WI38 (cell line): ENCODE measurements at regions not wholly inside any gene's neighbourhood (a gene's known extent, or its start where the extent isn't known, plus 50 kb on each side); places are given as distances from the start of the nearest gene placed in this dataset.

Experiments used
- H3K4me3 ChIP-seq: 2 replicates; pipeline ENCODE4 v1.5.1; 2011; ENCODE audit warnings: low read depth, mild to moderate bottlenecking, control low read depth, low read length
- TF ChIP-seq, protein P1 (sequence below): IDR thresholded peaks from 2 replicates; pipeline ENCODE4 v1.5.1; 2012; ENCODE audit warnings: low read depth, mild to moderate bottlenecking, control low read depth, low read length

DNA sequence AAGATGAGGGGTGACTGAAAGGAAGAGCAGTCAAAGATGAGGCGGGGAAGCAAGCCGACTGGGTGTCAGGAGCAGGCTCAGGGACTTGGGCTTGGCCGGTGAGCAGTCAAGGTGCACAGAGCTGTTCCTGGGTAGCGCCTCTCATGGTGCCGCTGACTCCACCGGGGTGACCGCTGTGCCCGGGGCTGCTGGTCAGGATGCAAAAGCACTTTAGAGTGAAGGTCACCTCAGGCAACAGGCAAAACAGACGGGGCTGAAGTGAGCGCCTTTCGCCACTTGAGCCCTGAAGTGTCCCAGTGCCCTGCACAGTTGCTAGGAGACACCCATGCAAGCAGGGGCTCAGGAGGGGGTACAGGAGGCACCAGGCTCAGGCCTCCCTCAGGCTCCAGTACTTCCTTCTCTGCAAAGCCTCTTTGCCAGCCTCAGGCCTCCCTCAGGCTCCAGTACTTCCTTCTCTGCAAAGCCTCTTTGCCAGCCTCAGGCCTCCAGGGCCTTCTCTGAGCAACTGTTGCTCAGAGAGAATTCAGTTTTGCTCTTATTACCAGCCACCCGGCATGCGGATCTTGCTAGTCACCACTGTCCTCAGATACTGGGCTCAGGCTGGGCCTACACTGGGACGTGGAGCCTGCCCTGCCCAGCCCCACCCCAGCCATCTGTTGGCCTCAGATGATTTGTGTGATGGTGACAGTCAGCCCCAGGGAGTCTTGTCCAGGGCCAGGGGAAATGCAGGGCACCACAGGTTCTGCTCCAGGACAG is 99.7 kb upstream of the IRF2BP2 start:
- TF ChIP-seq, protein P1, sequence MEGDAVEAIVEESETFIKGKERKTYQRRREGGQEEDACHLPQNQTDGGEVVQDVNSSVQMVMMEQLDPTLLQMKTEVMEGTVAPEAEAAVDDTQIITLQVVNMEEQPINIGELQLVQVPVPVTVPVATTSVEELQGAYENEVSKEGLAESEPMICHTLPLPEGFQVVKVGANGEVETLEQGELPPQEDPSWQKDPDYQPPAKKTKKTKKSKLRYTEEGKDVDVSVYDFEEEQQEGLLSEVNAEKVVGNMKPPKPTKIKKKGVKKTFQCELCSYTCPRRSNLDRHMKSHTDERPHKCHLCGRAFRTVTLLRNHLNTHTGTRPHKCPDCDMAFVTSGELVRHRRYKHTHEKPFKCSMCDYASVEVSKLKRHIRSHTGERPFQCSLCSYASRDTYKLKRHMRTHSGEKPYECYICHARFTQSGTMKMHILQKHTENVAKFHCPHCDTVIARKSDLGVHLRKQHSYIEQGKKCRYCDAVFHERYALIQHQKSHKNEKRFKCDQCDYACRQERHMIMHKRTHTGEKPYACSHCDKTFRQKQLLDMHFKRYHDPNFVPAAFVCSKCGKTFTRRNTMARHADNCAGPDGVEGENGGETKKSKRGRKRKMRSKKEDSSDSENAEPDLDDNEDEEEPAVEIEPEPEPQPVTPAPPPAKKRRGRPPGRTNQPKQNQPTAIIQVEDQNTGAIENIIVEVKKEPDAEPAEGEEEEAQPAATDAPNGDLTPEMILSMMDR, result no peak
- H3K4me3 ChIP-seq, result no peak overlapping the region

DNA sequence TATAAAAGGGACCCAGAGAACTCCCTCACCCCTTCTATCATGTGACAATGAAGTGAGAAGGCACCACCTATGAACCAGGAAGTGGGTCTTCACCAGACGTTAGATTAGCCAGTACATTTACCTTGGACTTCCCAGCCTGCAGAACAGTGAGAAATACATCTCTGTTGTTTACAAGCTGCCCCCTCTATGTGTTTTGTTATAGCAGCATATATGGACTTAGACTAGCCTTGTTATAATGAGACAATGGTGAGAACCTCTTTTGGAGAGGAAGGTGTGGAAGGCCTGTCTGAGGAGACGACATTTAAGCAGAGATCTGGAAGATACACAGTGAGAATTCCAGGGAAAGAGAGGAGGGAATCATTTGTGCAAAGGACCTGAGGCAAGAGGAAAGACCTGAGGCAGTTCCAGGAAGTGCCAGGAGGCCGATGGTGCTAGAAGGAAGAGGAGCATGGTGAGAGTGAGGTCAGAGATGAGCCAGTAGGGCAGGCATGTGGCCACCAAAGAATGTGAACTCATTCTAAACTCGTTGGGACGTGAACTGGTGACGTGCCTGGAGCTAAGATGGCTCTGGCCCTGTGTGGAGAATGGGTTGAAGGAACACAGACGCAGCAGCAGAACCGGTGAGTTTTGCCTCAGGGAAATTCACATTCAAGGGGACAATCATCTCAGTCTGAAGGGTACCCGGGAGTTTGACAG is 98.9 kb upstream of the IRF2BP2 start:
- TF ChIP-seq, protein P1, result no peak
- no peak overlapping the region for H3K4me3 ChIP-seq

DNA sequence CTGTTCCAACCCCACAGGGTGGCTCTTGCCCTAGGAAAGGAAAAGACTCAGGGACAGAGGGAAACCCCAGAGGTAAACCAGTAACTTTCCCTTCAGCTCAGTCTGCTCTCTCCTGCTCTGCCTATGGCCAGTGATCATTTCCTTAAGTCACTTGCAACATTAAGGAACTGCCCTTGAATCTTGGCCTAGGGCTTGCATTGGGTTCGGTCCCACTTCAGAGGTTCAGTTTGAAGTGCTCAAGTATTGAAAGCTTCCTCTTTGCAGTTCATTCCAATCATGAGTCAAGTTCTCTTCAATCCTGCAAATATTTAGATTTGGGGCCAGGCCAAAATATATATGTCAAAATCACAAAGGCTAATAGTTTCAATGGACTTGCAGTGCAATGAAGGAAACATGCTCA is 97.7 kb upstream of the IRF2BP2 start:
- TF ChIP-seq, protein P1, result no peak
- H3K4me3 ChIP-seq, result no peak overlapping the region

DNA sequence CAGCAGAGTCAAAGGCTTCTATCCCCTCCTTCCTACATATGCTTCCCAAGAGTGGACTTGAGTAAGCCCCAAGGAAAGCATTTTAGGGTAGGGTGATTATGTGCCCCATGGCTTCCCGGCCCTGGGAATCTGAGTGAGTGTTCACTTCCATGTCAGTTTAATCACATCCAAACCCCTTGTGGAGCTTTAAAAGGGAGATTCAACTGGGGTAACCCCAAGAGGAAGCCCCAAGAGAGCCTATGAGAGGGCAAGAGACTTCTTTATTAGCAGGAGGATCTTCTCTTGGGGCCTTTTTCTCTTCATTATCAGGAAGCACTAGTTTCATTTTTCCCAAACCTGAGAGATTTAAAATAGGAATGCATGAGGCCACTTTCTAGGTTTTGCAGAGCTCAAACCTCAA is 97.0 kb upstream of the IRF2BP2 start:
- H3K4me3 ChIP-seq, result no peak overlapping the region
- TF ChIP-seq, protein P1, result no peak

DNA sequence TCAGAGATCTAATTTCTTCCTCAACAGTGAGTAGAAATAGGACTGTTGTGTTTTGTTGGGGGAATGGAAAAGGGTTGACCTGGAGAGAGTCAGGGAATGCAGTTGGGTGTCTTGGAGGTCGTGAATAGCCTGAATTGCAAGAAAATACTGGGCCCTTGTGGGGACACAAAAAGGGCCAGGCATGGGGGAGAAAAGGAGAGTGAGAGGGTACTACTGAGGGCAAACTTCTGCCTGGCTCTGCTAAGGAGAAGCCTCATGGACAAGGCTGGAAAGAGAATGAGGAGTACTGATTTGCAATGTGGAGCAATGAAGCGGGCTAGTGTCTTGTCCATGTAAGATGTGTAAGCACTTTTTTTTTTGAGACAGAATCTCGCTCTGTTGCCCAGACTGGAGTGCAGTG is 96.2 kb upstream of the IRF2BP2 start:
- TF ChIP-seq, protein P1, result no peak
- no peak overlapping the region for H3K4me3 ChIP-seq

DNA sequence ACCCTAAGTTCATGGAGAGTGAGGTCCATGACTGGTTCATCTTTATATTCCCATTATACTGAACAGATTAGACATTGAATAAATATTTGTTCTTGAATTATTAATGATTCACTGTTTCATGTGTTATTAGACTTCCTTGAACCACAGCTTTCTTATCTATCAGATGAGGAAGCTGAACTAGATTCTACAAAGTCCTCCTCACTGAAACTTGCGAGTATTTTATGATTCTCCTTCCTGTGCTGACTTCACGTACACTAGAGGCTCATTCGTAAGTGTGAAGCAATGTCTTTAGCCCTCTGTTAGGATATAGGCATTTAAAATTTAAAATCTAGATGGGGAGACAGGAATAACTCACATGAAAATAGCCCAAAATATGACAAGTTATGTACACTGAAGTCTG is 95.6 kb upstream of the IRF2BP2 start:
- TF ChIP-seq, protein P1, result no peak
- H3K4me3 ChIP-seq, result no peak overlapping the region
